Vagina (tissue), 2 donors: ENCODE measurements at regions not wholly inside any gene's neighbourhood (a gene's known extent, or its start where the extent isn't known, plus 50 kb on each side); places are given as distances from the start of the nearest gene placed in this dataset.
A peak's percentile ranks its signal among the peaks of the same experiment; 100 is the strongest.

Source experiments
- DNase-seq, 2 donors: peaks; one replicate each; pipeline ENCODE4 v3.0.0-alpha.2; 2017; ENCODE audit errors: extremely low spot score in 2 of 2
- H3K27ac ChIP-seq: fragments of 200-600 bp; sonication (generic); one replicate; pipeline ENCODE4 v1.5.1; 2019
- H3K27me3 ChIP-seq: fragments of 200-600 bp; sonication (generic); one replicate; pipeline ENCODE4 v1.5.1; 2019
- H3K36me3 ChIP-seq, 2 donors: fragments of 200-600 bp; sonication (generic); one replicate each; pipeline ENCODE4 v1.5.1; 2017 to 2019
- H3K4me1 ChIP-seq: fragments of 200-600 bp; sonication (generic); one replicate; pipeline ENCODE4 v1.5.1; 2019
- H3K4me3 ChIP-seq, 2 donors: fragments of 200-600 bp; sonication (generic); 1 replicate in 1 of 2; 2 replicates in 1 of 2; pipeline ENCODE4 v1.5.1; 2016 to 2019
- H3K9me3 ChIP-seq: fragments of 200-600 bp; sonication (generic); one replicate; pipeline ENCODE4 v1.5.1; 2019
- POLR2A ChIP-seq, 2 donors: fragments of 450-650 bp; IDR thresholded peaks; one replicate each; pipeline ENCODE4 v1.6.1; 2017; ENCODE audit warnings: antibody characterized with exemption in 2 of 2, mild to moderate bottlenecking in 2 of 2, moderate library complexity in 2 of 2
- POLR2AphosphoS5 ChIP-seq, 2 donors: sonication (generic); formaldehyde crosslinking; IDR thresholded peaks; one replicate each; pipeline ENCODE4 v1.9.0; 2017; ENCODE audit warnings: antibody characterized with exemption in 2 of 2, mild to moderate bottlenecking in 2 of 2, low read depth in 1 of 2; ENCODE audit not compliant: insufficient read depth in 1 of 2
- intact Hi-C: fragments of 100-400 bp; cut with DNase I; formaldehyde crosslinking; loops from one replicate; pipeline ENCODE4 v1.15.1; 2023
- TF ChIP-seq, protein P1 (sequence below), 3 experiments: fragments of 450-650 bp in 2 of 3; fragments of 200-600 bp in 1 of 3; sonication (generic) in 1 of 3; IDR thresholded peaks; one replicate each; pipeline ENCODE4 v1.5.1; 2017 to 2019; ENCODE audit warnings: antibody characterized with exemption in 3 of 3, mild to moderate bottlenecking in 2 of 3, moderate library complexity in 2 of 3

GRCh38 chr17:73901249-73901648, 257.0 kb upstream of the SDK2 start:
- DNase-seq: no peak
- intact Hi-C loops: no loop called here
- Histone ChIP-seq H3K27ac (no peak overlapping the region), H3K4me3 (peak overlapping the region; percentile 23 to 29), H3K9me3 (no peaks in the 10 kb centered on the region), H3K27me3 (no peaks in the 10 kb centered on the region), H3K36me3 (no peaks in the 10 kb centered on the region), H3K4me1 (peaks cover 16% of the 10 kb centered on the region)
- TF ChIP-seq, protein P1, sequence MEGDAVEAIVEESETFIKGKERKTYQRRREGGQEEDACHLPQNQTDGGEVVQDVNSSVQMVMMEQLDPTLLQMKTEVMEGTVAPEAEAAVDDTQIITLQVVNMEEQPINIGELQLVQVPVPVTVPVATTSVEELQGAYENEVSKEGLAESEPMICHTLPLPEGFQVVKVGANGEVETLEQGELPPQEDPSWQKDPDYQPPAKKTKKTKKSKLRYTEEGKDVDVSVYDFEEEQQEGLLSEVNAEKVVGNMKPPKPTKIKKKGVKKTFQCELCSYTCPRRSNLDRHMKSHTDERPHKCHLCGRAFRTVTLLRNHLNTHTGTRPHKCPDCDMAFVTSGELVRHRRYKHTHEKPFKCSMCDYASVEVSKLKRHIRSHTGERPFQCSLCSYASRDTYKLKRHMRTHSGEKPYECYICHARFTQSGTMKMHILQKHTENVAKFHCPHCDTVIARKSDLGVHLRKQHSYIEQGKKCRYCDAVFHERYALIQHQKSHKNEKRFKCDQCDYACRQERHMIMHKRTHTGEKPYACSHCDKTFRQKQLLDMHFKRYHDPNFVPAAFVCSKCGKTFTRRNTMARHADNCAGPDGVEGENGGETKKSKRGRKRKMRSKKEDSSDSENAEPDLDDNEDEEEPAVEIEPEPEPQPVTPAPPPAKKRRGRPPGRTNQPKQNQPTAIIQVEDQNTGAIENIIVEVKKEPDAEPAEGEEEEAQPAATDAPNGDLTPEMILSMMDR (IDR thresholded peaks at IDR 0.05): no peak
- TF ChIP-seq POLR2A (IDR thresholded peaks at IDR 0.05) (no peak), POLR2AphosphoS5 (IDR thresholded peaks at IDR 0.05; ENCODE audit: insufficient read depth in 1 of 2, low read depth in 1 of 2) (no peak)

- H3K4me3 ChIP-seq: peak overlapping the region; percentile 23 to 29
These were observed 257.6 kb upstream of the SDK2 start for GRCh38 chr17:73901661-73902415.

GRCh38 chr17:73902416-73903181, 258.4 kb upstream of the SDK2 start:
- Histone ChIP-seq H3K4me1 (peaks cover 16% of the 10 kb centered on the region), H3K27ac (no peak overlapping the region), H3K4me3 (no peak overlapping the region), H3K9me3 (no peaks in the 10 kb centered on the region), H3K27me3 (no peaks in the 10 kb centered on the region), H3K36me3 (no peaks in the 10 kb centered on the region)
- TF ChIP-seq POLR2AphosphoS5 (IDR thresholded peaks at IDR 0.05; ENCODE audit: insufficient read depth in 1 of 2, low read depth in 1 of 2): no peak
- no peak for TF ChIP-seq POLR2A (IDR thresholded peaks at IDR 0.05)
- TF ChIP-seq, protein P1 (IDR thresholded peaks at IDR 0.05): no peak
- peak; percentile 75 to 96 for DNase-seq
- intact Hi-C loops: no loop called here

More at GRCh38 chr17:73901661-73902415, 257.6 kb upstream of the SDK2 start:
- DNase-seq: peak; percentile 58 to 74
- Histone ChIP-seq H3K27me3 (no peaks in the 10 kb centered on the region), H3K9me3 (no peaks in the 10 kb centered on the region), H3K36me3 (no peaks in the 10 kb centered on the region), H3K4me1 (peaks cover 16% of the 10 kb centered on the region), H3K27ac (no peak overlapping the region)
- intact Hi-C loops: no loop called here
- TF ChIP-seq POLR2A (IDR thresholded peaks at IDR 0.05): no peak
- TF ChIP-seq, protein P1 (IDR thresholded peaks at IDR 0.05): no peak
- no peak for TF ChIP-seq POLR2AphosphoS5 (IDR thresholded peaks at IDR 0.05; ENCODE audit: insufficient read depth in 1 of 2, low read depth in 1 of 2)

DNA sequence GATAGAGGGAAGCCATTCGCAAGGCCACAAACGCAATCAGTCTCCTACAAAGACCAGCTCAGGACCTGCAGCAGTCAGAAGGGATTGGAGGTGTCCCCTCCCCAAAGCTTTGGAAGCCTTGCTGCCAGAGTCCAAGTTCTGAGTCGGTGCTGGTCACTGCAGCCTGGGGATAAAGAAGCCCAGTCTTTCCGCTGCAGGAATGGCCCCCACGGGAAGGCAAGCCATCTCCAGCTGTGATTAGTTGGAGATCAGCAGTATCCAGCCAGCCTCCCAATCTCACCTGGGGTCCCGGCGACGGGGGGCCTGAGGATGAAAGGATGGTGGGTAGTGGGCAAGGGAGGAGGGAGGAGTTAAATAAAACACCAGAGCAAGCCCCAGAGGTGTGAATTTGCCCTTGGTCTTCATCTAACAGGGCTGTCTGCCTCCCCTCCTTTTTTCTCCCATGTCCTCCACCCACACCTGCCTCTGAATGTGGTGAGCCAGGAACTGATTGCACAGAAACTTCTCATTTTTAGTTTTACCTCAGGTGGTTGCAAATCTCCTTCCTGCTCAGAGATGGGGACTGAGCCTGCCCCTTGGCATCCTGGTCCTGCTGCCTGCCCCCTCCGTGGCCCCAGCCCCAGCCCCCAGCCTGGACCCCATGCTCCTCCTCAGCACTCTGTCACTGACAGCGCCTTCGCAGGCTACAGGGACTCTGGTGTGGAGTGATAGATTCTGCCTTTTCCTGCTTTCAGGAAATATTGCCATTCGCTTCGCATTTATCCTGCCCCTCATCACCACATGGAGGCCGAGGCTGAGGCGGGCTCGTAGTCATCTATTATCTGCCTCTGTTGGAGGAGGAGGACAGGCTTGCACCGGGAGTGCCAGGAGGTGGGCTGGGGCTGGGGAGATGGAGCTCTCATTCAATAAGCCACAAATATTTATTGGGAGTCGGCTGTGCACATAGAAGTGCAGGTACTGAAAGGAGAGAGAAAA, 262.9 kb upstream of the SDK2 start:
- Histone ChIP-seq H3K36me3 (no peaks in the 10 kb centered on the region), H3K27ac (no peak overlapping the region), H3K9me3 (no peaks in the 10 kb centered on the region), H3K4me3 (no peak overlapping the region), H3K27me3 (no peaks in the 10 kb centered on the region), H3K4me1 (peaks cover 6% of the 10 kb centered on the region)
- peak; percentile 64 to 67 for DNase-seq
- intact Hi-C loops: no loop called here
- TF ChIP-seq, protein P1 (IDR thresholded peaks at IDR 0.05): no peak
- no peak for TF ChIP-seq POLR2AphosphoS5 (IDR thresholded peaks at IDR 0.05; ENCODE audit: insufficient read depth in 1 of 2, low read depth in 1 of 2)
- TF ChIP-seq POLR2A (IDR thresholded peaks at IDR 0.05): no peak
